ENCODE measurements at regions not wholly inside any gene's neighbourhood (a gene's known extent, or its start where the extent isn't known, plus 50 kb on each side); places are given as distances from the start of the nearest gene placed in this dataset.

DNA sequence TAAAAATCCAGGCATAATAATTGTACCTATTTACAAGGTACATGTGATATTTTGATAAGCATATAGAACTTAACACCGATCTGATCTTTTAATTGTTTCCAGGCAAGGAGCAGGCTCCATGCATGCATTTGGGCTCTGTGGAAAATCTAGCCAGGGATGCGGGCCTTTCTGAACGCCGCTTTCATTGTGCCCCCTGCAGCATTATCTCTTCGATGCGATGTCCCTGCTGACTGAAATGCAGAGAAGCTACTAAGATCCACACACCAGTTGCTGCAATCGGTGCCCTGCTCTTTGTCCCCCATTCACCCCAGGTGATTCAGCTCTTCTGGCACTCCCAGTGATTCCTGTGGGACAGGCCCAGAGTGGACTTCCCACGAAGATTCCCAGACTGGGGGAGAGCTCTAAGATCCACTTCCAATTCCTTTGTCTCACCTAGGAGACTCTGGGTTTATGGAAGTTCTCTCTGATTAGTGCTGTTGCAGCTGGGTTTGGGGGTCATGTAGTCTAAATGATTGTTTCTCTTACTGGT lies 254.3 kb upstream of the AGA start:
- DNase-seq (ENCODE audit: low spot score): no peak

GRCh38 chr4:177699365-177700213 lies 257.4 kb upstream of the AGA start:
- DNase-seq (ENCODE audit: low spot score): peak; percentile 42

DNA sequence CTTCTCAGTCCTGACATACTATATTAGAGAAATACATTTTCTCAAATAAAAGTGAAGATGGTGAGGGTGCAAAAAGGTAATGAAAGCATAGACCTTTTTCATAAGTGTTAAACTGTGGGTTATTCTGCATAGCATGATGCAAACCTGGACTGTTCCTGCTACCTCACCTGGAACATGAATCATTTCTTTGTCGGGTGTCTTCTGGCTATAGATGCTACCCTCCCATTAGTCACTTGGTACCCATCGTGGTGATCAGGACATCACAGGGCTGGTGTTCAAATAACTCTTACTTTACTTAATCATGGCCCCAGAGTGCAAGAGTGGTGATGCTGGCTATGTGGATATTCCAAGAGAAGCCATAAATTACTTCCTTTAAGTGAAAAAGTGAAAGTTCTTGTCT lies 264.7 kb upstream of the AGA start:
- no peak for DNase-seq (ENCODE audit: low spot score)

GRCh38 chr4:177713454-177713853 lies 271.2 kb upstream of the AGA start:
- no peak for DNase-seq (ENCODE audit: low spot score)

DNA sequence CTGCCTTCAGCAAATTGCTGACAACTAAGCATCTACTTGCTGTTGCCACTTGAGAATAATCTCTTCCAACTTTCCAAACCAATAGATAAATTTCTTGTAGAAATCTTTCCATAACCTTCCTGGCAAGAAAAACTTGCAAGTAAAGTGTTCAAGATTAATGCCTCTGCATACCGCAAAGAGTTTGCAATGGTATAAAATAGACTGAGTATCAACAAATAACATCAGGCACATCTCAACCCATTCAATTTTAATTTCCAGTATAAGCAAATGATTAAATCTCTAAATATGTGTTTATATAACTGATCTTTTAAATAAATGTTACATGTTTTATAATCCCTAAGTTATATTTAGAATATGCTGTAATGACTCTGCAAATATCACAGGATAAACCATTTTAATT lies 275.2 kb upstream of the AGA start:
- no peak for DNase-seq (ENCODE audit: low spot score)

DNA sequence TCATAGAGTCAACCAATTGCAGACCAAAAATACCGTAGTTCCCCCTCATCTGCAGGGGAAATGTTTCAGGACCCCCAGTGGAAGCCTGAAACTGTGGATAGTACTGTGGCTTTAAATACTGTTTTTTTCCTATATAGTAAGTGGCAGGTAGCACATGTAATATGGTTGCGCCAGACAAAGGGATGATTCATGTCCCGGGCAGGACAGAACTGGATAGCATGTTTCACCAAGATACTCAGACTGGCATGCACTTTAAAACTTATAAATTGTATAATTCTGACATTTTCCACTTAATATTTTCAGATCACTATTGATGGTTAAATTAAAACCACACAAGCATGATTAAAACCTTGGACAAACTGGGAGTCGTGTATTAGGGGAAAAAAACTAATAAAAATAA lies 276.3 kb upstream of the AGA start:
- no peak for DNase-seq (ENCODE audit: low spot score)

DNA sequence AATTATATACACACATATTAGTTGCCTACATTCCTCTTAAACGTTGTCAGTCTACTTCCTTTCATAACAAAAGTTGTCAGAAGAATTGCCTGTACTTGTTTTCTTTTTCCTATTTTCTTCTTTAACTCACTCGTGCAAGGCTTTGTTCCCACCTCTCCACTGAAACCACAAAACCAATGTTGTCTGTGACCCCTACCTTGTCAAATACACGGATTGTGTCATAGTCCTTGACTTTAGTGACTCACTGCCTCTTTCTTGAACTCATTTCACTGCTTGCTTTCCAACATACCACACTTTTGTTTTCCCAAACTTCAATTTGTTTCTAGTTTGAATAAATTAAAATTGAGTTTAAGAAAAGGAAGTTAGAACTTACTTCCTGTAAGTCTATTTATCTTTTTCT lies 283.9 kb upstream of the AGA start:
- no peak for DNase-seq (ENCODE audit: low spot score)

- no peak for DNase-seq (ENCODE audit: low spot score)
These were observed 286.3 kb upstream of the AGA start for GRCh38 chr4:177728361-177729152.

DNA sequence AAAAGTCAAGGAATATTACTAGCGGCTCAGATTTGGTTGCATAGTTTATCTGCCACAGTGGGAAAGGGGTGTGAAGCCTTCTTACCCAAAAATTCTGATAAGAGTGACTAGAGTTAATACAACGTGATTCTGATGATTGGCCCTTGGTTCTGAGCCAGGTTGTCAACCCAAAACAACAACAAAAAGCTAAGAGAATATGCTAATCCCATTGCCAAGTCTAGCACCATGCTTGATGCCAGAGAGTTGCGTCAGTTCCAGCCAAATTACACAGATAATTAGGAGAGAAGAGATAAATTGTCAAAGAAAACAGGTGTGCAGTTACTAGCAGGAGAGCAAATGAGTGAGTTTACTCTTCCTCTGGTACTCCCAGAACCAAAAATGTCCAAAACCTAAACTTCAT lies 287.4 kb upstream of the AGA start:
- no peak for DNase-seq (ENCODE audit: low spot score)

- no peak for DNase-seq (ENCODE audit: low spot score)
These were observed 295.2 kb upstream of the AGA start for GRCh38 chr4:177737387-177737940.

DNA sequence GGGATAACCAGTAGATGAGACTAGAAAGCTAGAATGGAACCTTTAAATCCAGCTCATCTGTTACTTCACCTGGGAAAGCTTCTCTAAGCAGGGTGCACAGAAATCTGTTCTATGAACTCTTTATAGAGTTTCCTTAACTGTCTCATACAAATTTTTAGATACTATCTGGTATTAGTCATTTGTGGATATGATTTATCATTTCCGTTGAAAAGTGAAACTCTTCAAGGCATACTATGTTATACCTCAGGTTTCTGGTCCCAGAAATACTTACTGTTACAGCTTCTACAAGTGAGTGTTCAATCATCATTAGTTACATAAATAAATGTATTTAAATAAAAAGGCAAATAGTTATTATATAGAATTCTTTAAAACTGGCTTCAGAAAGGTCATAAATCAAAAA lies 298.3 kb upstream of the AGA start:
- no peak for DNase-seq (ENCODE audit: low spot score)

DNA sequence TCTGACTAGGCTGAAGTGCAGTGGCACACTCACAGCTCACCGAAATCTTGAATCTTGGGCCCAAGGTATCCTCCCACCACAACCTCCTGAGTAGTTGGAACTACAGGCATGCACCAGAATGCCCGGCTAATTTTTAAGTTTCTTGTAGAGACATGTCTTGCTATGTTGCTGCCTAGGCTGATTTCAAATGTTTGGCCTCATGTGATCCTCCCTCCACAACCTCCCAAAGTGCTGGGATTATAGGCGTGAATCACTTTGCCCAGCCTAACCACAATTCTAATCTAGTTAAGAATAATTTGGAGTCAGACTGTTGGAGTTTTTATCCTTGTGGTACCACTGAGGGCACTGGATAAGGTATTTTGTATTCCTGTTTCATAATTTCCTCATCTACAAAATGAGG lies 317.5 kb upstream of the AGA start:
- DNase-seq (ENCODE audit: low spot score): no peak

- DNase-seq (ENCODE audit: low spot score): no peak
These were observed 319.5 kb upstream of the AGA start for GRCh38 chr4:177761692-177762091.

DNA sequence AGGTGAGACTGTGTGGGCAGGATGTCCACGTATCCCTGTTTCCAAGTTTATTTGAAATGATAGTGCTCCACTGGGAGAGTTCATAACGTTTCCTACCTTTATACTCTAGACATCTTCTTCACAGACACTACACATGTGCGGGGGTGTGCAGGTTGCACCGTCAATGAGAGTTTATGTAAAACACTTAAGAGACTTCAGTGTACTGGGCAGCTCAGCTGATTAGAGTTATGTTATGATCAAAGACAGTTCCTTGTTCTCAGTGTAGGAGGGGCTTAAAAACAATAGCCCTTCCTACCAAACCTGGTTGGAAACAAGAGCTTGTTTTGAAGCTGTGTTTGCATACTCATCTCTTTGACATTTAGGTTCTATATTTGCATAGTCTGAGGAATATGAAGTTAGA lies 326.9 kb upstream of the AGA start:
- DNase-seq (ENCODE audit: low spot score): no peak

GRCh38 chr4:177770776-177771175 lies 328.5 kb upstream of the AGA start:
- no peak for DNase-seq (ENCODE audit: low spot score)

- no peak for DNase-seq (ENCODE audit: low spot score)
These were observed 329.4 kb upstream of the AGA start for GRCh38 chr4:177771645-177772044.

- DNase-seq (ENCODE audit: low spot score): no peak
These were observed 336.4 kb upstream of the AGA start for GRCh38 chr4:177778623-177779022.

DNA sequence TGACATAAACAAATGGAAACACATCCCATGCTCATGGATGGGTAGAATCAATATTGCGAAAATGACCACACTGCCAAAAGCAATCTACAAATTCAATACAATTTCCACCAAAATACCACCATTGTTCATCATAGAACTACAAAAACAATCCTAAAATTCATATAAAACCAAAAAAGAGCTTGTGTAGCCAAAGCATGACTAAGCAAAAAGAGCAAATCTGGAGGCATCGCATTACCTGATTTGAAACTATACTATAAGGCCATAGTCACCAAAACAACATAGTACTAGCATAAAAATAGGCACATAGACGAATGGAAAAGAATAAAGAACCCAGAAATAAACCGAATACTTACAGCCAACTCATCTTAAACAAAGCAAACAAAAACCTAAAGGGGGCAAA lies 342.8 kb upstream of the AGA start:
- no peak for DNase-seq (ENCODE audit: low spot score)

DNA sequence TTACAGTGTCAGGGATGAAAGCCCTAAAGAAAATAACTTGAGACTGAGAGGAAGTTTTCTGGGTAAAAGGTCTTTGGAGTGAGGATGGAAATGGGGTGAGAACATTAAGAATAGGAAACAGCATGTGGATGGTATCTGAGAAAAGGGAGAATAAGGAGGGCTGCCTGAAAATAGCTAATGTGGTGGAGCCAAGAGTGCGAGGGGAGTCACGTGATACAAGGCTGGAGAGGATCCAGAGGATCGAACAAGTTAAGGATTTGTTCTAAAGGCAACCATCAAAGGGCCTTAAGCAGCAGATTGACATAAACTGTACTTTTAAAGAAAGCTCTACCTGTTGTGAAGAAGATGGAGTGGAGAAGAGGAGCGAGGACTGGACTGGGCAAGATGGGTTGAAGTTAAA lies 347.4 kb upstream of the AGA start:
- DNase-seq (ENCODE audit: low spot score): no peak

GRCh38 chr4:177791188-177791587 lies 349.0 kb upstream of the AGA start:
- DNase-seq (ENCODE audit: low spot score): no peak

DNA sequence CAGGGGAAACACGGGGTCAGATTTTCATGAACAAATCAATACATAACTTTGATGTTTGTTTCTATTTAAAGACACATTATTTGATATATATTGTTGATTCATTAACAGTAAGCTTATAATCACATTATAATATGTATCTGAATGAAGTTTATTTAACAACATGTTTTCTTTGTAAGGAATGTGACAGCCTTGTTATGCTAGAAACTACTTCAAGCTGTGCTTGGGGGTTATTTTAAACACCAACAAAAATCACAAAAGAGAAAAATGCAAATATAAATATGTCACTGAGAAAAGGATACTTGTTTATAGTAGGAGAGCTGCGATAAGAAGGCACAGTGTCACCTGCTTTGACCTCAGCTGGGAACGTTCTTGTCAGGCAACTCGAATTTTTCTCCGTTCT lies 354.6 kb upstream of the AGA start:
- no peak for DNase-seq (ENCODE audit: low spot score)

DNA sequence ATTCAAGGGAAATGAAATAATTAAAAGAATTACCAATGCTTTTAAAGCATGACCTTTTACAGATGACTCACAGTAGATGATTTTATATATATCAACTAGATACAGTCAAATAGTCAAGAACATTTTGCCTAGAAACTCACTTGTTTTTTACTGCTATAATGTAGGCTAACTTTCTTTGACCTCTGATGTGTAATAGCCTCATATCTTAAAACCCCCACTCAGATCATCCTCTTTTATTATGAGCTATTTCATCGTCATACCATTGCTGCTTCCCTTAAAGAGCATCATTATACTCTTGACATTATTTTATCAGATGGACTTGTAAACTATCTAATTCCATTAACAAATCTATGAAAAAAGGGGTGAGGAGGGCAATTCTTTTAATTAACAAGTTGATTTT lies 355.9 kb upstream of the AGA start:
- no peak for DNase-seq (ENCODE audit: low spot score)

- no peak for DNase-seq (ENCODE audit: low spot score)
These were observed 359.9 kb upstream of the AGA start for GRCh38 chr4:177802162-177802561.

Measured in kidney capillary endothelial cell (primary cell).